ENCODE measurements at regions not wholly inside any gene's neighbourhood (a gene's known extent, or its start where the extent isn't known, plus 50 kb on each side); places are given as distances from the start of the nearest gene placed in this dataset.

DNA sequence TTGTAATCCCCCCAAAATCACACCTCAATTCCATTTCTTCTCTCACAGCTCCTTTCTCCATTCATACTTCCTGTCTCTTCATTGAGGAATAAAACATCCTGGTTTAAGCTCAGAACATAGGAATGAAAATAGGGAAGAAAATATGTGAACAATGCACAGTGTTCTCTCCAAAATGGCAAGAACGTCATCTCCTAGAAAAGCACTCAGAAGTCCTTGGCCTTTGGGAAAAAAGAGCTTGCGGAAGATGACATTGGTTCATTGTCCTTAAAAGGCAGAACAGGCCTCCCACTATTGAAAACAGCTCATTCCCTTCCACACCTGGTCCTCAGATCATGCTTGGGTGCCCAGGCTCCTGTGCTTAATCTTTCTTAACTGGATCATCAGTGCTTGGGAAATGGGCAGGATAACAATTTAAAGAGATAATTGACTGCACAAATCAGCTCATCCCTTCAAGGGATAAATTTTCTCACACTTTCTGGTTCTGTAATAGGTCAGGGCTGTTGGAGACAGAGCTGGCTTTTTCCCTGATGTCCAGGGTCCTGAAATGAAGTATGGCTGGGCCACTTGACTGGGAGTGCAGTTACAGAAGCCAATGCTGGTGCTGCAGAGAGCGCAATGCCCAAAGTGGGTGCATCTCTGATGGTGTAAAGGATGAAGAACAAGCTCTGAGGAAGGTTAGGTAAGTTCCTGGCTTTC lies 69.2 kb downstream of the MARCHF4 start:
- no peak overlapping the region for H3K9ac ChIP-seq (replicated peaks; ENCODE audit: extremely low read depth, insufficient read depth, low read length)
- no peaks in the 10 kb centered on the region for H3K79me2 ChIP-seq (ENCODE audit: control insufficient read depth, insufficient read depth, low read length)
- no peak for DNase-seq (ENCODE audit: low read depth, low spot score)
- no peaks in the 10 kb centered on the region for H3K27me3 ChIP-seq (ENCODE audit: control insufficient read depth in 2 of 2, insufficient read depth in 2 of 2, low read length in 2 of 2)
- dilution Hi-C loops (cut with MboI; ENCODE audit: extremely low pct_ligation_motif_present, low sequenced_read_pairs) (no loop called here), intact Hi-C loops (cut with micrococcal nuclease) (no loop called here)
- no peak overlapping the region for H2AFZ ChIP-seq (ENCODE audit: low read depth, low read length)
- POLR2A ChIA-PET, result no interaction called here
- peaks cover 21% of the 10 kb centered on the region for H3K4me1 ChIP-seq (ENCODE audit: control insufficient read depth, extremely low read depth, insufficient read depth, low read length)
- H3K4me2 ChIP-seq (ENCODE audit: insufficient read depth, low read length), result no peak overlapping the region
- no peak for FAIRE-seq
- H3K4me3 ChIP-seq (replicated peaks in 1 of 3; ENCODE audit: insufficient read depth in 1 of 3, low read depth in 1 of 3, low read length in 3 of 3), result no peak overlapping the region
- H3K27ac ChIP-seq (ENCODE audit: insufficient read depth, low read depth, low read length), result no peak overlapping the region
- no peaks in the 10 kb centered on the region for H3K36me3 ChIP-seq (ENCODE audit: control insufficient read depth in 2 of 2, extremely low read depth in 1 of 2, insufficient read depth in 2 of 2, low read length in 2 of 2)
- no TSS peak for BruUV-seq (replicated peaks)
- TF ChIP-seq GATA2 (IDR thresholded peaks at IDR 0.05; ENCODE audit: insufficient read depth, insufficient read length, low read depth, low read length) (no peak), FOS (IDR thresholded peaks at IDR 0.05; ENCODE audit: borderline replicate concordance, insufficient read depth, low read length) (no peak), POLR2AphosphoS5 (IDR thresholded peaks at IDR 0.05; ENCODE audit: insufficient read depth, low read depth, low read length) (no peak), MYC (IDR thresholded peaks at IDR 0.05; ENCODE audit: low read depth, low read length) (no peak), JUN (IDR thresholded peaks at IDR 0.05; ENCODE audit: borderline replicate concordance, insufficient read depth, insufficient read length, low read depth) (no peak), POLR2A (IDR thresholded peaks at IDR 0.05; ENCODE audit: low read depth, low read length) (no peak), EZH2 (IDR thresholded peaks at IDR 0.05; ENCODE audit: borderline replicate concordance, low read depth, low read length, severe bottlenecking) (no peak)
- TF ChIP-seq, protein P1, sequence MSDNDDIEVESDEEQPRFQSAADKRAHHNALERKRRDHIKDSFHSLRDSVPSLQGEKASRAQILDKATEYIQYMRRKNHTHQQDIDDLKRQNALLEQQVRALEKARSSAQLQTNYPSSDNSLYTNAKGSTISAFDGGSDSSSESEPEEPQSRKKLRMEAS (IDR thresholded peaks at IDR 0.05; ENCODE audit: insufficient read depth, insufficient read length), result no peak
- TF ChIP-seq, protein P2, sequence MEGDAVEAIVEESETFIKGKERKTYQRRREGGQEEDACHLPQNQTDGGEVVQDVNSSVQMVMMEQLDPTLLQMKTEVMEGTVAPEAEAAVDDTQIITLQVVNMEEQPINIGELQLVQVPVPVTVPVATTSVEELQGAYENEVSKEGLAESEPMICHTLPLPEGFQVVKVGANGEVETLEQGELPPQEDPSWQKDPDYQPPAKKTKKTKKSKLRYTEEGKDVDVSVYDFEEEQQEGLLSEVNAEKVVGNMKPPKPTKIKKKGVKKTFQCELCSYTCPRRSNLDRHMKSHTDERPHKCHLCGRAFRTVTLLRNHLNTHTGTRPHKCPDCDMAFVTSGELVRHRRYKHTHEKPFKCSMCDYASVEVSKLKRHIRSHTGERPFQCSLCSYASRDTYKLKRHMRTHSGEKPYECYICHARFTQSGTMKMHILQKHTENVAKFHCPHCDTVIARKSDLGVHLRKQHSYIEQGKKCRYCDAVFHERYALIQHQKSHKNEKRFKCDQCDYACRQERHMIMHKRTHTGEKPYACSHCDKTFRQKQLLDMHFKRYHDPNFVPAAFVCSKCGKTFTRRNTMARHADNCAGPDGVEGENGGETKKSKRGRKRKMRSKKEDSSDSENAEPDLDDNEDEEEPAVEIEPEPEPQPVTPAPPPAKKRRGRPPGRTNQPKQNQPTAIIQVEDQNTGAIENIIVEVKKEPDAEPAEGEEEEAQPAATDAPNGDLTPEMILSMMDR (IDR thresholded peaks at IDR 0.05; ENCODE audit: extremely low read depth in 1 of 2, insufficient read depth in 1 of 2, low read depth in 1 of 2, low read length in 2 of 2), result no peak
- no peaks in the 10 kb centered on the region for H3K9me1 ChIP-seq (replicated peaks; ENCODE audit: control insufficient read depth, extremely low read depth, insufficient read depth, low read length)
- CTCF ChIA-PET, result interaction anchor here (0.9 to 1.4 kb wide), 2 partner anchors 9 to 12 kb away, joined by 3 read pairs; no protein-coding TSS in a partner anchor
- no peaks in the 10 kb centered on the region for H4K20me1 ChIP-seq (replicated peaks; ENCODE audit: control insufficient read depth, extremely low read depth, insufficient read depth, low read length)
- no peaks in the 10 kb centered on the region for H3K9me3 ChIP-seq (replicated peaks; ENCODE audit: control insufficient read depth, insufficient read depth, low read length)
